Islet precursor cell (in vitro differentiated cells): ENCODE measurements at regions not wholly inside any gene's neighbourhood (a gene's known extent, or its start where the extent isn't known, plus 50 kb on each side); places are given as distances from the start of the nearest gene placed in this dataset.
A peak's percentile ranks its signal among the peaks of the same experiment; 100 is the strongest.

ENCODE experiments used
- DNase-seq: peaks from one replicate; pipeline ENCODE4 v3.0.0-alpha.2; 2018

GRCh38 chr1:231108516-231109302, 53.1 kb upstream of the TRIM67 start:
- no peak for DNase-seq

GRCh38 chr1:231107600-231108326, 54.1 kb upstream of the TRIM67 start:
- no peak for DNase-seq

DNA sequence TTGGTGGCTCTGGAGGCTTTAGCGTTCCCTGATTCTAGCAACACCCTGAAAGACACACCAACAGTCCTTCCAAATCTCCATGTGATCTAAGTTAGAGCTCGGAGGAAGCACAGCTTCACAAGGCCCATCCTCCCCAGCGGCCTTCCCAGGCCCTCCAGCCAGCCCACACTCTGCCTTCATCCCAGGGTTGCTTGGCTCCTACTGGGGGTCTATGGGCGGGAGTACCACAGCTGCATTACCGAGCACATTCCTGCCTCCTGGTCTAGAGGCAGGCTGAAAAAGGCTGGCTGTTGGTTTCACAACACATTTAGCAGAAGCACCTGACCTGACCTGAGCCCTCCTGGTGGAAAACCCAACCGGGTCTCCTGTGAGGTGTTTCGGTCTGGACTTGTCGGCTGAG, 54.7 kb upstream of the TRIM67 start:
- no peak for DNase-seq

DNA sequence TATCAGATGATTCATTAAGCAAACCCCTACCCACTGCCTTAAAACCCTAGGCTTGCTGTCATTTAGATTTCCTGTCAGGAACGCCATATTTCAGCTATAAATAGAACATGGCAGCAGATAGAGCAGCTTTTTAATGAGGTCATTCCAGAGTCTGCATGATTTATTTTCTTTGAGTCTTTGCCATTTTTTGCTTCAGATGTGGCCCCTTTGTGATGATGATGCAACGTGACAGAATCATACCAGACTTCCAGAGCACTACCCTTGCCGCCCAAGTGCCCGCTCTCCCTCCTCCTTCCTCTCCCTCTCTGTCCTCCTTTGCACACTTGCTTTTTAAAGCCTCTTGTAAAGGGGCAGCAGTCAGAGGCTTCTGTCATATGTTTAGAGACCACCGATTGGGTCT, 55.5 kb upstream of the TRIM67 start:
- DNase-seq: no peak

- DNase-seq: no peak
Observed at GRCh38 chr1:231104917-231105316, 56.9 kb upstream of the TRIM67 start.

DNA sequence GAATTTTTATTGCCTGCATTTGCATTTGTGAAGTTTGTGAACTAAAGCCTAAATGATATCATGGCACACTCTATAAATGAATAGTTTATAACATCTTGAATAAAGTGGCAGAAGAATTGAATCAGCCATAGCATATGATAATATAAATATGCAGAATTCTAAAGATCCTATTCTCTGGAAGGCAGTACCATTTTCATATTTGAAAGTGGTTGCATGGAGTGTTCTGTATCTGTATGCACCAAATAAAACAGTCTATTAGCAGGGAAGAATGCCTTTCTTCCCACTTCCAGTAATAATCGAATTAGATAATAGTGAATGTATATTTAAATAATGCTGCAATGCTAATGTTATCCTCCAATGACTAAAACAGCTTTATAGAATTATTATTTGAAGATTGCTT, 57.9 kb upstream of the TRIM67 start:
- DNase-seq: no peak

DNA sequence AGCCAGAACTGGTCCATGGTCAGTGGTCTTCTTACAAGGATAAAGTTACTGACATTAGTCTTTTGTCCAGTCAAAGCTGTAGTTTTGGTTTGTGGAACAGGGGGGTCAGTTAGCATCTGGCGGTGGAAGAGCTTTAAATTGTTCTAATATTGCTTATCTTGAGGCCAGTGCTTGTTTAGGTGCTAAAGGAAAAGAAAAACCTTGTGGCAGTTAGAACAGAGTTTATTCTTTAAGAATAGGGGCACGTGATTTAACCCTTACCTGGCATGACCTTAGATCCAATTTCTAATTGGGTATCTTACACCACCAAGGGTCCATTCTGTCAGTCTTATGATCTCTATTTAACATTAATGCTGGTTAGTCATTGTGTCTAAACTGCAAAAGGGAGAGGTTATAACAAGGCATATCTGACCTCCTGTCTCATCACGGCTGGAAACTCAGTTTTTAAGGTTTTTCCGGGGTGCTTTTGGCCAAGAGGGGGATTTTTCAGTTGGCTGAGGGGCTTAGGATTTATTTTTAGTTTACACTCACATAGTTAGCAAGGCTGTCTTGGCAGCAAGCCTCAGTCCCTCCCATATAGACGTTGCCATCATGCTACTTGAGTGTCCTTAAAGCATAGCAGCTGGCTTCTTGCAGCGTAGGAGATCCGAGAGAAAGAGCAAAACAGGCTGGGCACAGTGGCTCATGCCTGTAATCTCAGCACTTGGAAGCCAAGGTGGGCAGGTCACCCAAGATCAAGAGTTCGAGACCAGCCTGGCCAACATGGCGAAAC, 60.1 kb upstream of the FAM89A start:
- no peak for DNase-seq

GRCh38 chr1:231099311-231099710, 59.3 kb upstream of the FAM89A start:
- no peak for DNase-seq

DNA sequence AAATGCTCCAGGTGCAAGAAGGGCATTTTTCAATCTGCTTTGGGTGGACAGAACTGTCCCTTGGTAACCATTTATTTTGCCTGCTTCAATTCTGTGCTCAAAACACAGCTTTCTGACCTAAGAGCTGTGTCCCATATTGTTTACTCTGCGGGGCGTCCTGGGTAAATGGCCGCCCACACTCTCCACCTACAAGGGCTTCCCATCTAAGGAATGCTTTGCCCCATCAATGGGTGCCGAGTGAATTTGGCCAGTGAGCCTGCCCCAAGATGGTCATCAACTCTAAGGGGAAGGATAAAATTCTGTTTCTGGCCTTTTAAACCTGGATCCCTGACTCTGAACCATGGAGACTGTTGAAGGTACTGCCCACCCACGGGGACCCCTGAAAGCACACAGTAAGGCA, 55.5 kb upstream of the FAM89A start:
- DNase-seq: no peak

DNA sequence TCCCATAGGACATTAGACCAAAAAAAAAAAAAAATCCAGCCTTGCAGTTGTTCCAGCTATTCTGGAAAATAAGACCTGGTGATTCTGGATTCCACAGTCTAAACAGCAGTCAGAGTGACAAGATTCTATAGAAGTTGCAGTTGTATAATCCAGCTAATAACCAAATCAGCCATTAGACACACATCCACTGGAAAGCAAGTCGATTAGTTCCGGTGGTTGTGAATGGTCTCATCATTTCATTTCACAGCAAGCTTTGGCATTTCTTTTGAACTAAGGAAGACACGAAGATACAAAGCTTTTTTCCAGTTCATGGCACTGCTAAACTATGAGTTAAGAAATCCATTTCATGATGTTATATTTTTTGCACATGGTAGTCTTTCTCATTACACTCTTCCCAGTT, 54.4 kb upstream of the FAM89A start:
- no peak for DNase-seq

- peak; percentile 61 for DNase-seq
Observed at GRCh38 chr1:231093156-231093922, 53.3 kb upstream of the FAM89A start.

DNA sequence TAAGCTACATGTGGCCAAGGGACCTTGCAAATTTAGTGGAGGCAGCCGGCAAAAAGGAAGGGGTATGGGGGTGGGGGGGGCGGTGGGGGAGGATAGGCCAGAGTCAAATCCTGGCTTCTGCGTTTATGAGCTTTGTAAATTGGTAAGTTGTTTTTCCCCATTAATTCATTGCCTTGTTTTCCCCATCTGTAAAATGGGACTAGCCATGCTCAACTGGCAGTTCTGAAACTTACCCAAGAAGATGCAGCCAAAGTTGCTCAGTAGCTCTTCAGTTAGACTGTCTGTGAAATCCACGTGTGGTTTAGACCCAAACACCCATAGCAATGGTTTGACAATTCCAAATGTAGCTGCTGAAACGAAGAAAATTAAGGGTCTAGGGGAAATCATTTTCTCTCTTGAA, 52.3 kb upstream of the FAM89A start:
- DNase-seq: no peak

- DNase-seq: peak; percentile 67
Observed at GRCh38 chr1:231091831-231092301, 51.8 kb upstream of the FAM89A start.

GRCh38 chr1:231091415-231091814, 51.4 kb upstream of the FAM89A start:
- no peak for DNase-seq
